ENCODE measurements at regions not wholly inside any gene's neighbourhood (a gene's known extent, or its start where the extent isn't known, plus 50 kb on each side); places are given as distances from the start of the nearest gene placed in this dataset.

- DNase-seq (no peak), ATAC-seq (no peak)
- 80 to 90% methylated on average over 3 of the region's 3 CpGs for WGBS, 2 donors
- no peak overlapping the region for H3K27ac ChIP-seq
- TF ChIP-seq, protein P1, sequence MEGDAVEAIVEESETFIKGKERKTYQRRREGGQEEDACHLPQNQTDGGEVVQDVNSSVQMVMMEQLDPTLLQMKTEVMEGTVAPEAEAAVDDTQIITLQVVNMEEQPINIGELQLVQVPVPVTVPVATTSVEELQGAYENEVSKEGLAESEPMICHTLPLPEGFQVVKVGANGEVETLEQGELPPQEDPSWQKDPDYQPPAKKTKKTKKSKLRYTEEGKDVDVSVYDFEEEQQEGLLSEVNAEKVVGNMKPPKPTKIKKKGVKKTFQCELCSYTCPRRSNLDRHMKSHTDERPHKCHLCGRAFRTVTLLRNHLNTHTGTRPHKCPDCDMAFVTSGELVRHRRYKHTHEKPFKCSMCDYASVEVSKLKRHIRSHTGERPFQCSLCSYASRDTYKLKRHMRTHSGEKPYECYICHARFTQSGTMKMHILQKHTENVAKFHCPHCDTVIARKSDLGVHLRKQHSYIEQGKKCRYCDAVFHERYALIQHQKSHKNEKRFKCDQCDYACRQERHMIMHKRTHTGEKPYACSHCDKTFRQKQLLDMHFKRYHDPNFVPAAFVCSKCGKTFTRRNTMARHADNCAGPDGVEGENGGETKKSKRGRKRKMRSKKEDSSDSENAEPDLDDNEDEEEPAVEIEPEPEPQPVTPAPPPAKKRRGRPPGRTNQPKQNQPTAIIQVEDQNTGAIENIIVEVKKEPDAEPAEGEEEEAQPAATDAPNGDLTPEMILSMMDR (IDR thresholded peaks at IDR 0.05) = no peak
- no peak for TF ChIP-seq POLR2A (IDR thresholded peaks at IDR 0.05)
- H3K4me1 ChIP-seq = peaks cover 13% of the 10 kb centered on the region
- no peak overlapping the region for H3K4me3 ChIP-seq
- intact Hi-C loops (cut with DNase I) = no loop called here
- no peaks in the 10 kb centered on the region for H3K27me3 ChIP-seq
- no peaks in the 10 kb centered on the region for H3K36me3 ChIP-seq (replicated peaks in 1 of 2; ENCODE audit: insufficient read depth in 1 of 2, low read depth in 2 of 2)
- H3K9me3 ChIP-seq = no peaks in the 10 kb centered on the region
These were observed 63.0 kb upstream of the RGS7 start for GRCh38 chr1:241419986-241420385.

DNA sequence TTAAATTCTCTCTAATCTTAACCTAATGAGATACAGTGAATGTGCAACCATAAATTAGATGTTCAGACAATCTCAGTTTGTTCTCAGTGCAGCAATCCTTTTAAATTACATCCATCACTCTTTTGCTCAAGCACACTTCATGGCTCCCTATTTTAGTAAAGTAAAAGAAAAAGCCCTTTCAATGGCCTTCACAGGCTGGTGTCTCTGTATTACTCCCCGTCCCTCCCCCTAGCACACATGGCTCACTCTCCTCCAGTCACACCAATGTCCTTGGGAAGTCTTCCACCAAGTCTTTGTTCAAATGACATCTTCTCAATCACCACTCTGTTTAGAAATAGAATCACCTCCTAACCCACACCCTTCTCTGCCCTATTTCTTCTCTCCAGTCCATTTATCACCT, 60.3 kb upstream of the RGS7 start:
- Histone ChIP-seq H3K27me3 (no peaks in the 10 kb centered on the region), H3K27ac (no peak overlapping the region), H3K4me3 (no peak overlapping the region), H3K4me1 (no peaks in the 10 kb centered on the region), H3K36me3 (replicated peaks in 1 of 2; ENCODE audit: insufficient read depth in 1 of 2, low read depth in 2 of 2) (no peaks in the 10 kb centered on the region), H3K9me3 (no peaks in the 10 kb centered on the region)
- intact Hi-C loops (cut with DNase I) = no loop called here
- DNase-seq (no peak), ATAC-seq (no peak)
- TF ChIP-seq, protein P1 (IDR thresholded peaks at IDR 0.05) = no peak
- TF ChIP-seq POLR2A (IDR thresholded peaks at IDR 0.05) = no peak
- WGBS, 2 donors = 31 to 45% methylated on average over 1 of the region's 1 CpG

GRCh38 chr1:241413974-241414373, 57.0 kb upstream of the RGS7 start:
- intact Hi-C loops (cut with DNase I) = no loop called here

DNA sequence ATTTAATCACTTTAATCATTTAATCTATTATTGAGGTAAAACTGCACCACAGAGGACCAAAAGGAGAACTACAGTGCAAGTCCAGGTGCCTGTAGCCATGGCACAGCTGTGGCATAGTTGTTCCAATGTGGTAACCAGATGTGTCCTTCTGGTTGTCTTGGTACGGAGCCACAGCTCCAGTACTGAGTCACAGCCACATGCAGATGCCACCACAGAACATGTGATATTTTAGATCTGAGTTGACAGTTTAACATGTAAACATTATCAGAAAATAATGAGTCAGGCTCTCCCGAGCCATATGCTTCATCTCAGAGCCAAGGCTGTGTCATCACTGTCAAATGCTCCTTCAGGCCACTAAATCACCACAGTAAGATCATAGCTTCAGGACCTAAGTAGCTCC, 56.4 kb upstream of the RGS7 start:
- 23 to 44% methylated on average over 2 of the region's 2 CpGs for WGBS, 2 donors
- no peaks in the 10 kb centered on the region for H3K9me3 ChIP-seq
- no peaks in the 10 kb centered on the region for H3K27me3 ChIP-seq
- H3K27ac ChIP-seq = no peak overlapping the region
- intact Hi-C loops (cut with DNase I) = no loop called here
- no peaks in the 10 kb centered on the region for H3K36me3 ChIP-seq (replicated peaks in 1 of 2; ENCODE audit: insufficient read depth in 1 of 2, low read depth in 2 of 2)
- H3K4me1 ChIP-seq = no peaks in the 10 kb centered on the region
- ATAC-seq = no peak
- TF ChIP-seq, protein P1 (IDR thresholded peaks at IDR 0.05) = no peak
- TF ChIP-seq POLR2A (IDR thresholded peaks at IDR 0.05) = no peak
- no peak for DNase-seq
- H3K4me3 ChIP-seq = no peak overlapping the region

More at GRCh38 chr1:241413974-241414373, 57.0 kb upstream of the RGS7 start:
- ATAC-seq (no peak), DNase-seq (no peak)
- H3K27me3 ChIP-seq = no peaks in the 10 kb centered on the region
- TF ChIP-seq POLR2A (IDR thresholded peaks at IDR 0.05) = no peak
- TF ChIP-seq, protein P1 (IDR thresholded peaks at IDR 0.05) = no peak
- H3K9me3 ChIP-seq = no peaks in the 10 kb centered on the region
- no peak overlapping the region for H3K27ac ChIP-seq
- 37 to 49% methylated on average over 3 of the region's 3 CpGs for WGBS, 2 donors
- no peaks in the 10 kb centered on the region for H3K4me1 ChIP-seq
- H3K36me3 ChIP-seq (replicated peaks in 1 of 2; ENCODE audit: insufficient read depth in 1 of 2, low read depth in 2 of 2) = no peaks in the 10 kb centered on the region
- H3K4me3 ChIP-seq = no peak overlapping the region

GRCh38 chr1:241412646-241413045, 55.6 kb upstream of the RGS7 start:
- no peak for ATAC-seq
- H3K9me3 ChIP-seq = no peaks in the 10 kb centered on the region
- H3K4me3 ChIP-seq = no peak overlapping the region
- H3K27me3 ChIP-seq = no peaks in the 10 kb centered on the region
- no peak overlapping the region for H3K27ac ChIP-seq
- TF ChIP-seq, protein P1 (IDR thresholded peaks at IDR 0.05) = no peak
- TF ChIP-seq POLR2A (IDR thresholded peaks at IDR 0.05) = no peak
- H3K36me3 ChIP-seq (replicated peaks in 1 of 2; ENCODE audit: insufficient read depth in 1 of 2, low read depth in 2 of 2) = no peaks in the 10 kb centered on the region
- 45 to 51% methylated on average over 4 of the region's 4 CpGs for WGBS, 2 donors
- intact Hi-C loops (cut with DNase I) = no loop called here
- no peak for DNase-seq
- no peaks in the 10 kb centered on the region for H3K4me1 ChIP-seq
